Large intestine (tissue), 3 donors: ENCODE measurements at regions not wholly inside any gene's neighbourhood (a gene's known extent, or its start where the extent isn't known, plus 50 kb on each side); places are given as distances from the start of the nearest gene placed in this dataset.

ENCODE experiments used
- DNase-seq, 2 donors: peaks; one replicate each; pipeline versions ENCODE4 v3.0.0 to v3.0.0-alpha.2; 2013
- H3K27ac ChIP-seq: one replicate; pipeline ENCODE4 v1.5.1; 2013; ENCODE audit warnings: low read length
- H3K27me3 ChIP-seq: 2 replicates; pipeline ENCODE4 v1.6.1; 2013; ENCODE audit warnings: low read length; ENCODE audit not compliant: control insufficient read depth, insufficient read depth
- H3K36me3 ChIP-seq: 2 replicates; pipeline ENCODE4 v1.6.1; 2013; ENCODE audit warnings: low read length; ENCODE audit not compliant: control insufficient read depth, insufficient read depth
- H3K4me1 ChIP-seq: one replicate; pipeline ENCODE4 v1.6.1; 2013; ENCODE audit warnings: low read length; ENCODE audit not compliant: control insufficient read depth, insufficient read depth
- H3K4me3 ChIP-seq: one replicate; pipeline ENCODE4 v1.5.1; 2013; ENCODE audit warnings: low read length
- H3K9me3 ChIP-seq: one replicate; pipeline ENCODE4 v1.6.1; 2013; ENCODE audit warnings: mild to moderate bottlenecking, low read depth, low read length, moderate library complexity; ENCODE audit not compliant: control insufficient read depth
- WGBS: methylation state at CpG from one replicate; pipeline ENCODE4 v1.1.5; 2013; ENCODE audit warnings: low lambda C conversion rate; ENCODE audit not compliant: insufficient coverage; 5-methylcytosine and 5-hydroxymethylcytosine counted together

- no peaks in the 10 kb centered on the region for H3K4me1 ChIP-seq
- no peak for DNase-seq
- H3K9me3 ChIP-seq, result peaks cover 5% of the 10 kb centered on the region
- H3K4me3 ChIP-seq, result no peak overlapping the region
- no peaks in the 10 kb centered on the region for H3K27me3 ChIP-seq
- H3K27ac ChIP-seq, result no peak overlapping the region
- 60% methylated on average over 1 of the region's 2 CpGs for WGBS
- H3K36me3 ChIP-seq, result no peaks in the 10 kb centered on the region
These were observed 74.8 kb upstream of the PALS2 start for GRCh38 chr7:24498439-24498838.

GRCh38 chr7:24499871-24500270 lies 73.4 kb upstream of the PALS2 start:
- H3K4me1 ChIP-seq, result no peaks in the 10 kb centered on the region
- no CpG with 5 or more reads among the region's 2 CpGs for WGBS
- H3K27me3 ChIP-seq, result no peaks in the 10 kb centered on the region
- DNase-seq, result no peak
- H3K36me3 ChIP-seq, result no peaks in the 10 kb centered on the region
- H3K4me3 ChIP-seq, result no peak overlapping the region
- no peak overlapping the region for H3K27ac ChIP-seq
- peaks cover 3% of the 10 kb centered on the region for H3K9me3 ChIP-seq

GRCh38 chr7:24500599-24500998 lies 72.7 kb upstream of the PALS2 start:
- Histone ChIP-seq H3K27ac (no peak overlapping the region), H3K36me3 (no peaks in the 10 kb centered on the region), H3K27me3 (no peaks in the 10 kb centered on the region), H3K9me3 (no peaks in the 10 kb centered on the region), H3K4me1 (no peaks in the 10 kb centered on the region), H3K4me3 (no peak overlapping the region)
- DNase-seq, result no peak
- WGBS, result no CpG with 5 or more reads among the region's 3 CpGs

GRCh38 chr7:24501009-24501408 lies 72.2 kb upstream of the PALS2 start:
- Histone ChIP-seq H3K9me3 (no peaks in the 10 kb centered on the region), H3K27me3 (no peaks in the 10 kb centered on the region), H3K36me3 (no peaks in the 10 kb centered on the region), H3K27ac (no peak overlapping the region), H3K4me1 (no peaks in the 10 kb centered on the region), H3K4me3 (no peak overlapping the region)
- no peak for DNase-seq
- no CpG with 5 or more reads among the region's 7 CpGs for WGBS

- no CpG with 5 or more reads among the region's 1 CpG for whole genome bisulfite sequencing
- no peaks in the 10 kb centered on the region for H3K9me3 ChIP-seq
- no peaks in the 10 kb centered on the region for H3K36me3 ChIP-seq
These were observed 71.7 kb upstream of the PALS2 start for GRCh38 chr7:24501443-24502134.

GRCh38 chr7:24502135-24502488 lies 71.1 kb upstream of the PALS2 start:
- Histone ChIP-seq H3K27ac (no peak overlapping the region), H3K27me3 (no peaks in the 10 kb centered on the region), H3K36me3 (no peaks in the 10 kb centered on the region), H3K4me3 (no peak overlapping the region), H3K4me1 (no peaks in the 10 kb centered on the region), H3K9me3 (no peaks in the 10 kb centered on the region)
- no CpG with 5 or more reads among the region's 3 CpGs for WGBS
- no peak for DNase-seq

More at GRCh38 chr7:24501443-24502134, 71.7 kb upstream of the PALS2 start:
- H3K27me3 ChIP-seq, result no peaks in the 10 kb centered on the region
- no peak overlapping the region for H3K27ac ChIP-seq
- no peak overlapping the region for H3K4me3 ChIP-seq
- no peak for DNase-seq
- no peaks in the 10 kb centered on the region for H3K4me1 ChIP-seq

- H3K9me3 ChIP-seq, result no peaks in the 10 kb centered on the region
- H3K27ac ChIP-seq, result no peak overlapping the region
- peaks cover 9% of the 10 kb centered on the region for H3K4me1 ChIP-seq
- no peak overlapping the region for H3K4me3 ChIP-seq
- WGBS, result 83% methylated on average over 1 of the region's 2 CpGs
- no peaks in the 10 kb centered on the region for H3K36me3 ChIP-seq
- DNase-seq, result no peak
- H3K27me3 ChIP-seq, result no peaks in the 10 kb centered on the region
These were observed 69.7 kb upstream of the PALS2 start for GRCh38 chr7:24503506-24503905.

GRCh38 chr7:24504040-24504439 lies 69.2 kb upstream of the PALS2 start:
- DNase-seq, result no peak
- no peaks in the 10 kb centered on the region for H3K36me3 ChIP-seq
- H3K27me3 ChIP-seq, result no peaks in the 10 kb centered on the region
- no peak overlapping the region for H3K4me3 ChIP-seq
- no peak overlapping the region for H3K27ac ChIP-seq
- peaks cover 9% of the 10 kb centered on the region for H3K4me1 ChIP-seq
- H3K9me3 ChIP-seq, result no peaks in the 10 kb centered on the region
- no CpG with 5 or more reads among the region's 6 CpGs for WGBS

- peaks cover 9% of the 10 kb centered on the region for H3K4me1 ChIP-seq
- no peak overlapping the region for H3K4me3 ChIP-seq
- WGBS, result 80% methylated on average over 1 of the region's 2 CpGs
- no peak for DNase-seq
- H3K36me3 ChIP-seq, result no peaks in the 10 kb centered on the region
- H3K9me3 ChIP-seq, result no peaks in the 10 kb centered on the region
- H3K27me3 ChIP-seq, result no peaks in the 10 kb centered on the region
- H3K27ac ChIP-seq, result no peak overlapping the region
These were observed 68.4 kb upstream of the PALS2 start for GRCh38 chr7:24504836-24505235.

GRCh38 chr7:24505968-24506367 lies 67.3 kb upstream of the PALS2 start:
- Histone ChIP-seq H3K27me3 (no peaks in the 10 kb centered on the region), H3K36me3 (no peaks in the 10 kb centered on the region), H3K9me3 (no peaks in the 10 kb centered on the region), H3K4me1 (peaks cover 16% of the 10 kb centered on the region), H3K4me3 (no peak overlapping the region), H3K27ac (no peak overlapping the region)
- no peak for DNase-seq
- WGBS, result 100% methylated on average over 1 of the region's 1 CpG

GRCh38 chr7:24508316-24508715 lies 64.9 kb upstream of the PALS2 start:
- no peaks in the 10 kb centered on the region for H3K36me3 ChIP-seq
- no peaks in the 10 kb centered on the region for H3K27me3 ChIP-seq
- WGBS, result 25% methylated on average over 1 of the region's 4 CpGs
- H3K9me3 ChIP-seq, result no peaks in the 10 kb centered on the region
- peak overlapping the region; percentile 60 for H3K27ac ChIP-seq
- peak; percentile 24 to 63 for DNase-seq
- H3K4me3 ChIP-seq, result no peak overlapping the region
- peaks cover 16% of the 10 kb centered on the region for H3K4me1 ChIP-seq
